ENCODE measurements at regions not wholly inside any gene's neighbourhood (a gene's known extent, or its start where the extent isn't known, plus 50 kb on each side); places are given as distances from the start of the nearest gene placed in this dataset.

DNA sequence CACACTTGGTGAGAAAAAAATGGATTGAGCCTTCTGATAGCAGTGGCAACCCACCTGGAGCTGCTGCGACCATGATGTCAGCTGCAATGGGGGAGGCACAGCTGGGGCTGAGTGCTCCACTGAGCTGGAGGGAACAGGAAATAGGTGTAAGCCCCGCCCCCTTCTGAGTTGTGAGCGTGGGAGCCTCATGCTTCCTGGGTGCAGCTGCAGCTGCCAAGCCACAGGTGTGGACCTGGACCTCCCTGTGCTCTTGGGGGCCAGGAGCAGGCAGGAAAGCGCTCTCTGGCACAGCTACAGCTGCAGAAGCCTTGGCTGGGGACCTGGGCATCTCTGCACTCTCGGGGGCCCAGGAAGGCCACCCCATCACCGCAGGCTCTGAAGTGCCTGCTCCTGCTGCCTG is 970.6 kb downstream of the DCDC2C start:
- no peaks in the 10 kb centered on the region for H3K36me3 ChIP-seq
- no peaks in the 10 kb centered on the region for H3K4me1 ChIP-seq
- no peak overlapping the region for H3K4me3 ChIP-seq
- no peaks in the 10 kb centered on the region for H3K27me3 ChIP-seq
- DNase-seq (peak in 1 of 6 donors; percentile 37), ATAC-seq (no peak), FAIRE-seq (no peak)
- TF ChIP-seq, protein P1, sequence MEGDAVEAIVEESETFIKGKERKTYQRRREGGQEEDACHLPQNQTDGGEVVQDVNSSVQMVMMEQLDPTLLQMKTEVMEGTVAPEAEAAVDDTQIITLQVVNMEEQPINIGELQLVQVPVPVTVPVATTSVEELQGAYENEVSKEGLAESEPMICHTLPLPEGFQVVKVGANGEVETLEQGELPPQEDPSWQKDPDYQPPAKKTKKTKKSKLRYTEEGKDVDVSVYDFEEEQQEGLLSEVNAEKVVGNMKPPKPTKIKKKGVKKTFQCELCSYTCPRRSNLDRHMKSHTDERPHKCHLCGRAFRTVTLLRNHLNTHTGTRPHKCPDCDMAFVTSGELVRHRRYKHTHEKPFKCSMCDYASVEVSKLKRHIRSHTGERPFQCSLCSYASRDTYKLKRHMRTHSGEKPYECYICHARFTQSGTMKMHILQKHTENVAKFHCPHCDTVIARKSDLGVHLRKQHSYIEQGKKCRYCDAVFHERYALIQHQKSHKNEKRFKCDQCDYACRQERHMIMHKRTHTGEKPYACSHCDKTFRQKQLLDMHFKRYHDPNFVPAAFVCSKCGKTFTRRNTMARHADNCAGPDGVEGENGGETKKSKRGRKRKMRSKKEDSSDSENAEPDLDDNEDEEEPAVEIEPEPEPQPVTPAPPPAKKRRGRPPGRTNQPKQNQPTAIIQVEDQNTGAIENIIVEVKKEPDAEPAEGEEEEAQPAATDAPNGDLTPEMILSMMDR (IDR thresholded peaks at IDR 0.05) = no peak
- intact Hi-C loops (cut with DNase I) = no loop called here
- no peaks in the 10 kb centered on the region for H3K9me3 ChIP-seq
- H3K27ac ChIP-seq = no peak overlapping the region
- WGBS, 2 donors = 77 to 81% methylated on average over 6 of the region's 6 CpGs

DNA sequence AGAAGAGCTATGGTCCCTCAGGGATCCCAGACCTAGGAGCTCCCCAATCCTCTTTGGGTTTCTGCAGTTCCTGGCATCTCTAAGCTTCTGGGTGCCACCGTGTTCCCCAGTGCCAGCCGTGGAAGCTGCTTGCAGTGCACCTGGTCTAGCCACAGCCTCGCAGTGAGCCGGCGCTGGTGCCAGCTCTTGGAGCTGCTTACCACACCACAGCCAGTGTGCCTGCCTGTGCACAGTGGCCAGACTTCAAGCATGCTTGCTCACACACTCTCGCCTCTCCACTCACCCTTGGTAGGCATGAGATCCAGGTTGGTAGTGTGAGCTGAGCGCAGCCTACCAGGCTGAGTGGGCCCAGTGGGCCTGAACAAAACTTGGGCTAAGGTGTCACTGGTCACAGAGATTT is 971.9 kb downstream of the DCDC2C start:
- H3K9me3 ChIP-seq = no peaks in the 10 kb centered on the region
- no peaks in the 10 kb centered on the region for H3K36me3 ChIP-seq
- H3K4me1 ChIP-seq = no peaks in the 10 kb centered on the region
- ATAC-seq = no peak
- no peak overlapping the region for H3K4me3 ChIP-seq
- TF ChIP-seq, protein P1 (IDR thresholded peaks at IDR 0.05) = no peak
- FAIRE-seq = no peak
- intact Hi-C loops (cut with DNase I) = no loop called here
- peak in 1 of 6 donors; percentile 47 for DNase-seq
- 89 to 94% methylated on average over 7 of the region's 7 CpGs for WGBS, 2 donors
- no peaks in the 10 kb centered on the region for H3K27me3 ChIP-seq
- no peak overlapping the region for H3K27ac ChIP-seq

DNA sequence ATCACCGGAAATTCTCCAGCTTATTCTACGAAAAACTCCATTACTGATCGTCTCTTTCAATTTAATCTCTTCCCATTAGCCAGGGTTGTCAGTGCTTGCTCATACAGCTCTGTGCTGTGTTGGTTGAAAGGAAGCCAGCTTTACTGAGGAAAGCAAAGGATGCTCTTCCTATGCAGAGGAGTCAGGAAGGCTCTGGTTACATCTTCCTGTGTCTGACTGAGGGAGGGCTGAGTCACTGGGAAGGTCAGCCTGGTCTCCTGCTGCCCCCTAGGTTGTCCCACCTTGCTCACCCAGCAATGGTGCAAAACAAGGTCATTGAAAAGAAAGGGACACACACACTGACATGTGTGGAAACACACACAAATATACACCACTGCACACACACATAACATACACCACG is 975.6 kb downstream of the DCDC2C start:
- intact Hi-C loops (cut with DNase I) = no loop called here
- Histone ChIP-seq H3K27me3 (no peaks in the 10 kb centered on the region), H3K9me3 (no peaks in the 10 kb centered on the region), H3K36me3 (no peaks in the 10 kb centered on the region), H3K4me3 (no peak overlapping the region), H3K4me1 (no peaks in the 10 kb centered on the region), H3K27ac (no peak overlapping the region)
- TF ChIP-seq, protein P1 (IDR thresholded peaks at IDR 0.05) = no peak
- no peak for ATAC-seq
- no peak for DNase-seq
- no peak for FAIRE-seq
- WGBS, 2 donors = 59 to 74% methylated on average over 4 of the region's 4 CpGs

DNA sequence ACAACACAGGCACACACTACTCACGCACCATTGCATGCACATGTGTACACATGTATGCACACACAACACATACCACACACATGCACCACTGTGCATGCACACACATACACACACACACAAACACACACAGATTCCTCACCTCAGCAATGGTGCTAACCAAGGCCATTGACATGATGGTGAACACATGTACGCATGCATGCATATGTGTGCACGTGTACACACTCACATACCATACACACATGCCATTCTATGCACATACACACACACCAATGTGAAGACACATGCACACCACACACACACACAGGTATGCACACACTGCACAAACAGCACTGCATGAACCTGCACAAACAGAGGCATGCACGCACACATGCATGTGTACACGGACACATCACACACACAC is 976.0 kb downstream of the DCDC2C start:
- no peak overlapping the region for H3K4me3 ChIP-seq
- no peaks in the 10 kb centered on the region for H3K4me1 ChIP-seq
- H3K9me3 ChIP-seq = no peaks in the 10 kb centered on the region
- DNase-seq = no peak
- no peak for FAIRE-seq
- no peak for ATAC-seq
- 73 to 82% methylated on average over 5 of the region's 5 CpGs for WGBS, 2 donors
- intact Hi-C loops (cut with DNase I) = no loop called here
- H3K27ac ChIP-seq = no peak overlapping the region
- TF ChIP-seq, protein P1 (IDR thresholded peaks at IDR 0.05) = no peak
- no peaks in the 10 kb centered on the region for H3K36me3 ChIP-seq
- H3K27me3 ChIP-seq = no peaks in the 10 kb centered on the region

DNA sequence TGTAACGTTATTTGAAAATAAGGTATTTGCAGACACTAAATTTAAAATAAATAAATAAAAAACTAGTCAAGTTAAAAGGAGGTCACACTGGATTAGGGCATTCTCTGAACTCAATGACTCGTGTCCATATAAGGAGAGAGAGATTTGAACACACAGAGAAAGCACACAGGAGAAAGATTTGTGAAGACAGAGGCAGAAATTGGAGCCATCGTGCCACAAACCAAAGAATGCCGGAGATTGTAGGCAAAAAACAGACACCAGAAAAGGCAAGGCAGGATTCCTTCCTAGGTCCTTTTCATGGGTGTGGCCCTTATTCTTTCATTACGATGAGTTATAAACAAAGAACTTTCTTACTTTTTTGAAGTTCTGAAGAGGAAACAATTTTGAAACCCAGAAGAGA is 981.5 kb downstream of the DCDC2C start:
- Histone ChIP-seq H3K4me3 (no peak overlapping the region), H3K36me3 (no peaks in the 10 kb centered on the region), H3K4me1 (no peaks in the 10 kb centered on the region), H3K27ac (no peak overlapping the region), H3K9me3 (no peaks in the 10 kb centered on the region), H3K27me3 (no peaks in the 10 kb centered on the region)
- intact Hi-C loops (cut with DNase I) = no loop called here
- WGBS, 2 donors = 64 to 74% methylated on average over 5 of the region's 5 CpGs
- no peak for DNase-seq
- TF ChIP-seq, protein P1 (IDR thresholded peaks at IDR 0.05) = no peak
- no peak for FAIRE-seq
- ATAC-seq = no peak

Data from pancreas (tissue), 10 donors.